ENCODE measurements at regions not wholly inside any gene's neighbourhood (a gene's known extent, or its start where the extent isn't known, plus 50 kb on each side); places are given as distances from the start of the nearest gene placed in this dataset.

DNA sequence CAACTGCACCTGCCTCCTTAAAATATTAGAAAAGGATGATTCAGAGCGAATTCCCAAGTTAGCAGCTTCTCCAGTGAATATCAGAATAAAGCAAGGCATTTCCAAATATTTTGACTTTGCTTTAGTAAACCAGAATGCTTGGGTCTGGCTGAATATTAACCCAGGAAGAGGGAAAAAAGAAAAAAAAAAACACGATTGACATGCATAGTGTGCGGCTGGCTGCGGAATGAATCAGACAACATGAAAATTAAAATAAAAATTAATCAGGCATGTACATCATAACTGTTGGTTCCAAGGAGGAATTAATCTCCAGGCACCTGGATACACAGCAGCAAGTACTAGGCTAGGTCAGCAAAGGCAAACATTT is 105.8 kb upstream of the NCKAP5 start:
- TF ChIP-seq RNF2 (IDR thresholded peaks at IDR 0.05) (no peak), ZNF431 (CRISPR knock-in tag; IDR thresholded peaks at IDR 0.05) (no peak), DDX20 (tag; IDR thresholded peaks at IDR 0.05; ENCODE audit: low read depth) (no peak), TRIM28 (IDR thresholded peaks at IDR 0.05) (no peak)
- FAIRE-seq = no peak
- no peak for ATAC-seq
- H3K4me1 ChIP-seq (replicated peaks in 1 of 2; ENCODE audit: control insufficient read depth in 2 of 2, insufficient read depth in 2 of 2, low read length in 2 of 2) = no peaks in the 10 kb centered on the region
- no peak overlapping the region for H3K4me3 ChIP-seq
- CTCF ChIA-PET (ENCODE audit: low intra/inter-chr PET ratio) = no interaction called here
- H3K4me2 ChIP-seq (ENCODE audit: insufficient read depth, low read length) = no peak overlapping the region
- H4K20me1 ChIP-seq (replicated peaks; ENCODE audit: control insufficient read depth, insufficient read depth, low read length) = no peaks in the 10 kb centered on the region
- no peak for DNase-seq (ENCODE audit: extremely low read depth in 1 of 4, low spot score in 3 of 4)
- BruUV-seq (replicated peaks) = no TSS peak
- POLR2A ChIA-PET = interaction anchor here (0.6 kb wide), 1 partner anchor 32 kb away, joined by 4 read pairs; no protein-coding TSS in a partner anchor
- no peak overlapping the region for H3K9ac ChIP-seq (ENCODE audit: insufficient read depth in 1 of 2, low read depth in 2 of 2, low read length in 2 of 2)
- H3K79me2 ChIP-seq (ENCODE audit: control insufficient read depth, insufficient read depth, low read length) = no peaks in the 10 kb centered on the region
- intact Hi-C loops (cut with micrococcal nuclease) = no loop called here
- no peak overlapping the region for H2AFZ ChIP-seq (ENCODE audit: low read depth, low read length)
- H3K9me1 ChIP-seq (ENCODE audit: control insufficient read depth, insufficient read depth, low read length) = no peaks in the 10 kb centered on the region
- no peaks in the 10 kb centered on the region for H3K9me3 ChIP-seq (replicated peaks; ENCODE audit: control insufficient read depth, insufficient read depth, low read depth, low read length)
- no peaks in the 10 kb centered on the region for H3K36me3 ChIP-seq (ENCODE audit: control insufficient read depth, insufficient read depth, low read length)
- H3K27ac ChIP-seq (ENCODE audit: extremely low read depth, low read depth, low read length) = no peak overlapping the region
- WGBS (ENCODE audit: insufficient coverage, low coverage, missing lambda C conversion rate) = 4% methylated on average over 4 of the region's 4 CpGs
- no peaks in the 10 kb centered on the region for H3K27me3 ChIP-seq (ENCODE audit: control insufficient read depth in 2 of 2, insufficient read depth in 2 of 2, low read length in 2 of 2)
- in situ Hi-C loops (cut with MboI) = no loop called here

- Histone ChIP-seq H3K4me2 (ENCODE audit: insufficient read depth, low read length) (no peak overlapping the region), H4K20me1 (replicated peaks; ENCODE audit: control insufficient read depth, insufficient read depth, low read length) (no peaks in the 10 kb centered on the region), H2AFZ (ENCODE audit: low read depth, low read length) (no peak overlapping the region), H3K4me3 (no peak overlapping the region), H3K36me3 (ENCODE audit: control insufficient read depth, insufficient read depth, low read length) (no peaks in the 10 kb centered on the region), H3K9me1 (ENCODE audit: control insufficient read depth, insufficient read depth, low read length) (no peaks in the 10 kb centered on the region), H3K9me3 (replicated peaks; ENCODE audit: control insufficient read depth, insufficient read depth, low read depth, low read length) (no peaks in the 10 kb centered on the region), H3K9ac (ENCODE audit: insufficient read depth in 1 of 2, low read depth in 2 of 2, low read length in 2 of 2) (no peak overlapping the region), H3K27ac (ENCODE audit: extremely low read depth, low read depth, low read length) (no peak overlapping the region), H3K4me1 (replicated peaks in 1 of 2; ENCODE audit: control insufficient read depth in 2 of 2, insufficient read depth in 2 of 2, low read length in 2 of 2) (no peaks in the 10 kb centered on the region), H3K27me3 (ENCODE audit: control insufficient read depth in 2 of 2, insufficient read depth in 2 of 2, low read length in 2 of 2) (no peaks in the 10 kb centered on the region), H3K79me2 (ENCODE audit: control insufficient read depth, insufficient read depth, low read length) (no peaks in the 10 kb centered on the region)
- intact Hi-C loops (cut with micrococcal nuclease) (no loop called here), in situ Hi-C loops (cut with MboI) (no loop called here)
- under 1% methylated on average over 20 of the region's 21 CpGs for WGBS (ENCODE audit: insufficient coverage, low coverage, missing lambda C conversion rate)
- no peak for DNase-seq (ENCODE audit: extremely low read depth in 1 of 4, low spot score in 3 of 4)
- FAIRE-seq = no peak
- ATAC-seq = no peak
- no TSS peak for BruUV-seq (replicated peaks)
- POLR2A ChIA-PET = interaction anchor here (0.5 kb wide), 1 partner anchor 93 kb away, joined by 3 read pairs; no protein-coding TSS in a partner anchor
- CTCF ChIA-PET (ENCODE audit: low intra/inter-chr PET ratio) = no interaction called here
- no peak for TF ChIP-seq BHLHE40 (IDR thresholded peaks at IDR 0.05; ENCODE audit: low read length)
- no peak for TF ChIP-seq YBX1 (IDR thresholded peaks at IDR 0.05)
- TF ChIP-seq ZNF444 (CRISPR knock-in tag; IDR thresholded peaks at IDR 0.05) = no peak
- TF ChIP-seq, protein P1, sequence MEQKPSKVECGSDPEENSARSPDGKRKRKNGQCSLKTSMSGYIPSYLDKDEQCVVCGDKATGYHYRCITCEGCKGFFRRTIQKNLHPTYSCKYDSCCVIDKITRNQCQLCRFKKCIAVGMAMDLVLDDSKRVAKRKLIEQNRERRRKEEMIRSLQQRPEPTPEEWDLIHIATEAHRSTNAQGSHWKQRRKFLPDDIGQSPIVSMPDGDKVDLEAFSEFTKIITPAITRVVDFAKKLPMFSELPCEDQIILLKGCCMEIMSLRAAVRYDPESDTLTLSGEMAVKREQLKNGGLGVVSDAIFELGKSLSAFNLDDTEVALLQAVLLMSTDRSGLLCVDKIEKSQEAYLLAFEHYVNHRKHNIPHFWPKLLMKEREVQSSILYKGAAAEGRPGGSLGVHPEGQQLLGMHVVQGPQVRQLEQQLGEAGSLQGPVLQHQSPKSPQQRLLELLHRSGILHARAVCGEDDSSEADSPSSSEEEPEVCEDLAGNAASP (IDR thresholded peaks at IDR 0.05) = no peak
- no peak for TF ChIP-seq PRPF4 (IDR thresholded peaks at IDR 0.05; ENCODE audit: insufficient read depth, low read depth, low read length, poor library complexity, severe bottlenecking)
- no peak for TF ChIP-seq ESRRB (CRISPR knock-in tag; IDR thresholded peaks at IDR 0.05; ENCODE audit: borderline replicate concordance)
- TF ChIP-seq BCLAF1 (IDR thresholded peaks at IDR 0.05; ENCODE audit: borderline replicate concordance in 1 of 2, control insufficient read depth in 1 of 2, low read depth in 2 of 2, low read length in 1 of 2) = no peak
These were observed 106.4 kb upstream of the NCKAP5 start for GRCh38 chr2:133674433-133675331.
